ENCODE measurements at regions not wholly inside any gene's neighbourhood (a gene's known extent, or its start where the extent isn't known, plus 50 kb on each side); places are given as distances from the start of the nearest gene placed in this dataset.

DNA sequence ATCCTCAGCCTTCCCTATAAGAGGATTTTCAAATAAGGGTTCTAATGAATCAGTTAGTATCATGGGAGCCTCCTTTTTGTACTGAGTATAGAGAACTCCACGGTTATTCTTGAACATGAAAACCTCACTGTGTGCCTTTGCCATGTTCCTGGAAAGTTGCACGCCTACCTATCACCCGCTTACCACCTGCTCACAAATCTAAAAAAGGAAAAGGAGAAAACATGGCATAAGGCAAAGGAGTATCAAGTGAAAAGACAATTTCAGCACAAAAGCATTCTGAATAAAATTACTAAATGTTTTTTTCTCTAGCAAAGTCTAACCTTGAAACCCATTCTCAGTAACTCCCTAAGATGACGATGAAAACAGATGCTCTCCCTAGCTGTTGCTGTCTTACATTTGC lies 511.8 kb upstream of the API5 start:
- TF ChIP-seq CTCF (conservative IDR thresholded peaks at IDR 0.05): no peak
- Histone ChIP-seq H3K36me3 (ENCODE audit: control insufficient read depth, insufficient read depth, low read length) (no peaks in the 10 kb centered on the region), H3K9ac (ENCODE audit: extremely low read depth, low read length, poor library complexity, severe bottlenecking) (no peak overlapping the region), H3K4me3 (ENCODE audit: low read length) (no peak overlapping the region), H3K4me1 (ENCODE audit: control insufficient read depth, insufficient read depth, low read length) (no peaks in the 10 kb centered on the region), H3K27ac (ENCODE audit: low read depth, low read length) (no peak overlapping the region), H3K27me3 (ENCODE audit: control insufficient read depth, insufficient read depth, low read length, poor library complexity, severe bottlenecking) (no peaks in the 10 kb centered on the region), H3K9me3 (ENCODE audit: control insufficient read depth, low read length) (no peaks in the 10 kb centered on the region)
- no peak for DNase-seq
- Mint-ChIP-seq H3K27me3 (ENCODE audit: insufficient read depth) (no peaks in the 10 kb centered on the region), H3K9me3 (peaks cover 12% of the 10 kb centered on the region), H3K4me1 (peaks cover 6% of the 10 kb centered on the region), H3K27ac (no peak overlapping the region), H3K36me3 (ENCODE audit: low read depth) (no peaks in the 10 kb centered on the region), H3K4me3 (no peak overlapping the region)
- 98 to 100% methylated on average over 3 to 4 of the region's 4 CpGs for WGBS, 2 experiments (ENCODE audit: insufficient coverage in 1 of 2, insufficient read length in 1 of 2)

GRCh38 chr11:42802201-42802899 lies 509.4 kb upstream of the API5 start:
- no peak for TF ChIP-seq CTCF (conservative IDR thresholded peaks at IDR 0.05)
- Mint-ChIP-seq H3K9me3 (peaks cover 6% of the 10 kb centered on the region), H3K36me3 (ENCODE audit: low read depth) (no peaks in the 10 kb centered on the region), H3K4me3 (no peak overlapping the region), H3K4me1 (peaks cover 6% of the 10 kb centered on the region), H3K27ac (no peak overlapping the region), H3K27me3 (ENCODE audit: insufficient read depth) (no peaks in the 10 kb centered on the region)
- Histone ChIP-seq H3K36me3 (ENCODE audit: control insufficient read depth, insufficient read depth, low read length) (no peaks in the 10 kb centered on the region), H3K27me3 (ENCODE audit: control insufficient read depth, insufficient read depth, low read length, poor library complexity, severe bottlenecking) (no peaks in the 10 kb centered on the region), H3K9me3 (ENCODE audit: control insufficient read depth, low read length) (no peaks in the 10 kb centered on the region), H3K4me3 (ENCODE audit: low read length) (no peak overlapping the region), H3K9ac (ENCODE audit: extremely low read depth, low read length, poor library complexity, severe bottlenecking) (no peak overlapping the region), H3K27ac (ENCODE audit: low read depth, low read length) (no peak overlapping the region), H3K4me1 (ENCODE audit: control insufficient read depth, insufficient read depth, low read length) (no peaks in the 10 kb centered on the region)
- DNase-seq: no peak
- 83 to 100% methylated on average over 2 to 6 of the region's 6 CpGs for WGBS, 2 experiments (ENCODE audit: insufficient coverage in 1 of 2, insufficient read length in 1 of 2)

GRCh38 chr11:42806191-42806590 lies 505.6 kb upstream of the API5 start:
- no peak for DNase-seq
- Histone ChIP-seq H3K4me1 (ENCODE audit: control insufficient read depth, insufficient read depth, low read length) (no peaks in the 10 kb centered on the region), H3K36me3 (ENCODE audit: control insufficient read depth, insufficient read depth, low read length) (no peaks in the 10 kb centered on the region), H3K27me3 (ENCODE audit: control insufficient read depth, insufficient read depth, low read length, poor library complexity, severe bottlenecking) (no peaks in the 10 kb centered on the region), H3K9ac (ENCODE audit: extremely low read depth, low read length, poor library complexity, severe bottlenecking) (no peak overlapping the region), H3K4me3 (ENCODE audit: low read length) (no peak overlapping the region), H3K27ac (ENCODE audit: low read depth, low read length) (no peak overlapping the region), H3K9me3 (ENCODE audit: control insufficient read depth, low read length) (no peaks in the 10 kb centered on the region)
- TF ChIP-seq CTCF (conservative IDR thresholded peaks at IDR 0.05): no peak
- Mint-ChIP-seq H3K4me3 (no peak overlapping the region), H3K36me3 (ENCODE audit: low read depth) (no peaks in the 10 kb centered on the region), H3K4me1 (peaks cover 6% of the 10 kb centered on the region), H3K27ac (no peak overlapping the region), H3K27me3 (ENCODE audit: insufficient read depth) (no peaks in the 10 kb centered on the region), H3K9me3 (no peaks in the 10 kb centered on the region)
- WGBS, 2 experiments (ENCODE audit: insufficient coverage in 1 of 2, insufficient read length in 1 of 2): 65 to 80% methylated on average over 2 of the region's 2 CpGs
